Ovary (tissue), 7 donors: ENCODE measurements at regions not wholly inside any gene's neighbourhood (a gene's known extent, or its start where the extent isn't known, plus 50 kb on each side); places are given as distances from the start of the nearest gene placed in this dataset.

ENCODE experiments used
- DNase-seq, 5 donors: peaks; one replicate each; pipeline ENCODE4 v3.0.0-alpha.2; 2019 to 2020
- H3K27ac ChIP-seq, 2 donors: fragments of 200-600 bp; one replicate each; pipeline versions ENCODE4 v1.5.1 to v1.8.0; 2019 to 2022
- H3K27me3 ChIP-seq: fragments of 200-600 bp; one replicate; pipeline ENCODE4 v1.8.0; 2022
- H3K36me3 ChIP-seq: fragments of 200-600 bp; sonication (generic); one replicate; pipeline ENCODE4 v1.5.1; 2019
- H3K4me1 ChIP-seq: one replicate; pipeline ENCODE4 v1.8.1; 2013; ENCODE audit warnings: mild to moderate bottlenecking, moderate library complexity; ENCODE audit not compliant: insufficient read depth
- H3K4me3 ChIP-seq: fragments of 200-600 bp; sonication (generic); one replicate; pipeline ENCODE4 v1.5.1; 2017
- H3K9me3 ChIP-seq, 2 donors: fragments of 200-600 bp in 1 of 2; sonication (generic) in 1 of 2; one replicate each; pipeline versions ENCODE4 v1.5.1 to v1.8.1; 2013 to 2019; ENCODE audit warnings: mild to moderate bottlenecking in 1 of 2, moderate library complexity in 1 of 2
- CTCF ChIP-seq, 3 donors: fragments of 450-650 bp in 2 of 3; fragments of 200-600 bp in 1 of 3; IDR thresholded peaks; one replicate each; pipeline versions ENCODE4 v1.5.1 to v1.8.0; 2016 to 2022; ENCODE audit warnings: antibody characterized with exemption in 3 of 3, mild to moderate bottlenecking in 1 of 3
- EP300 ChIP-seq: sonication (generic); formaldehyde crosslinking; IDR thresholded peaks from one replicate; pipeline ENCODE4 v1.6.1; 2017; ENCODE audit warnings: antibody characterized with exemption
- POLR2A ChIP-seq: fragments of 450-650 bp; IDR thresholded peaks from one replicate; pipeline ENCODE4 v1.6.1; 2017; ENCODE audit warnings: antibody characterized with exemption, mild to moderate bottlenecking, moderate library complexity
- WGBS, 3 donors: extraction: QIAGEN DNeasy Blood & Tissue Kit in 1 of 3; methylation state at CpG; one replicate each; pipeline versions ENCODE4 v1.1.5 to v1.1.7; 2013 to 2017; 5-methylcytosine and 5-hydroxymethylcytosine counted together
- intact Hi-C, 4 donors: fragments of 100-400 bp; cut with DNase I; formaldehyde crosslinking; loops; one replicate each; pipeline versions ENCODE4 v1.11.0 to v1.15.1; 2022 to 2023
- donor health status: DM: no; HTN: no; CAD: no; lungs with moderate emphysema.
- donor health status: DM: no; HTN: no; CAD: no.
- donor health status: Bipolar disorder and iron deficiency.
- donor health status: DM: no; HTN: no; CAD: no.
- donor health status: DM: yes; HTN: yes; CAD: no.

DNA sequence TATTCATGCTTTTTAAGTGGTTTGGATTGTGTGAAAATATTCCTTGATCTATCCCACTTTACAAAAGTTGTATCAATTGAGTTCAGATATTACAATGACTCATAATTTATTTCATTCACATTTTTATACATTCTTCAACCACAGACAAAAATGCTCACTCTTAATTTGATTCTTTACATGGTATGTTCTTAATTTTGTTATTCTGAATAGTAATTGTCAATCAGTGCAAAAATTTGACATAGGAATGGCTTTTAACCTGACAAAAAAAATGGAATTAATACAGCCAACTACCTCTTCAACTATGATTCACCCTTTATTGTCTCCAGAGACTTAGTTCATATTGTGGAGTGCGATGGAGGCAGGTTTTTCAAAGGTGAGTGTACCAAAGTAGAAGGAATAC lies 1002.4 kb upstream of the ADGRL4 start:
- DNase-seq = no peak
- H3K36me3 ChIP-seq = no peaks in the 10 kb centered on the region
- intact Hi-C loops = no loop called here
- TF ChIP-seq EP300 (no peak), CTCF (IDR thresholded peaks at IDR 0.05) (no peak), POLR2A (no peak)
- H3K27ac ChIP-seq = no peak overlapping the region
- WGBS, 3 donors = 96% methylated on average over 1 of the region's 1 CpG
- H3K4me1 ChIP-seq = no peaks in the 10 kb centered on the region
- no peaks in the 10 kb centered on the region for H3K27me3 ChIP-seq
- no peak overlapping the region for H3K4me3 ChIP-seq
- H3K9me3 ChIP-seq = no peaks in the 10 kb centered on the region

DNA sequence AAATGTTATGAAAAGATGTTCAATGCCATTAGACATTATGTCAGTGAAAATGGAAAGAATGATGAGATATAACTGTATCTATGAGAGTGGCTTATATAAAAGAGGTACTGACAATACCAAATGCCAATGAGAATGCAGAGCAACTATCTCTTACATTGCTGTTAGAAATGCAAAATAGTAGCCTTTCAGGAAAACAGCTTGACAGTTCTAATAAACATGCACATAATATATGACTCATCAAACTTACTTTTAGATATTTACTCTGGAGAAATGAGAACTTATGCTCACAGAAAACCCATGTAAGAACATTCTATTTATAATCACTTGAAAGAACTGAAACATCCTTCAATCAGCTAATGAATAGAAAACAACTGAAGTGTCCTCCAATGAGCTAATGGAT lies 996.7 kb upstream of the ADGRL4 start:
- H3K27me3 ChIP-seq = no peaks in the 10 kb centered on the region
- H3K27ac ChIP-seq = no peak overlapping the region
- intact Hi-C loops = no loop called here
- TF ChIP-seq POLR2A (no peak), CTCF (IDR thresholded peaks at IDR 0.05) (no peak), EP300 (no peak)
- no peaks in the 10 kb centered on the region for H3K4me1 ChIP-seq
- no peak overlapping the region for H3K4me3 ChIP-seq
- H3K36me3 ChIP-seq = no peaks in the 10 kb centered on the region
- no peaks in the 10 kb centered on the region for H3K9me3 ChIP-seq
- DNase-seq = no peak

DNA sequence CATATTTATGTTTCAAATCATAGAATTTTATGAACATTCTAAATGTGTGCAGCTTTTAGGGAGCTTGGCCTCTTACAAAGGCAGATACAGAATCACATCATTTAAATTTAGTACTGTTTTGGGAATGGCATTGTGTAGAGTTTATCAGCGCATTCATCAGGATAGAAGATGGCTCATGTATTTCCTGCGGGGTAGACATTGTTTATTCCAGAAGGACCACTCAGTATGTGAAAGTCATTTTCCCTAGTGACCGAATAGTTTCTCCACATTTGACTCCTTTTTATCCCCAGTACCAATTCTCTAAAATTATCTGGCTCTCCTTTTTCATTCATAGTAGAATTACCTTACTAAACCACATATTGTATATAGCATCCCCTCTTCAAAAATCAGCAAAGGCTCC lies 981.9 kb upstream of the ADGRL4 start:
- no peak for DNase-seq
- Histone ChIP-seq H3K27ac (no peak overlapping the region), H3K4me3 (no peak overlapping the region), H3K27me3 (no peaks in the 10 kb centered on the region), H3K4me1 (no peaks in the 10 kb centered on the region), H3K36me3 (no peaks in the 10 kb centered on the region), H3K9me3 (no peaks in the 10 kb centered on the region)
- TF ChIP-seq CTCF (IDR thresholded peaks at IDR 0.05) = no peak
- intact Hi-C loops = no loop called here
- WGBS, 3 donors = 78 to 97% (median 79%) methylated on average over 3 of the region's 3 CpGs

DNA sequence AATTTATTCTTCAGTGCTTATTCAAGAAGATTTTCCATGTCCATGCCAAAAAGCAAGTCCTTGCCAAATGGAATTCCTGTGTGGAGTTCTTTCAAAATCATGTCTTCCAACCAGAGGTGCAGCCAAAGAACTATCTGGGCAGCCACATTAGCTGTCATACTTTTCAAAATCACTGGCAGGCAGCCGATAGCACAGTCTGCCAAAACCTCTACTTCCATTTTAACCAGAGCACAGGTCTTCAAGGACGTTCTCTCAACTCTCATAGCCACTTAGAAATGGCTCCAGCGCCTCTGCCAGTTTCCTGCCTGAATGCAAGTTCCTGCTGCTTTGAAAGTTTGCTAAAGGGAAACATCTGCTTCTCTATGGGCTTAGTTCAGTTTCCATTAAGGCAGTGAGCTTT lies 975.7 kb upstream of the ADGRL4 start:
- TF ChIP-seq EP300 (no peak), CTCF (IDR thresholded peaks at IDR 0.05) (no peak), POLR2A (no peak)
- Histone ChIP-seq H3K4me1 (peaks cover 2% of the 10 kb centered on the region), H3K27ac (no peak overlapping the region), H3K27me3 (no peaks in the 10 kb centered on the region), H3K4me3 (no peak overlapping the region), H3K9me3 (no peaks in the 10 kb centered on the region), H3K36me3 (no peaks in the 10 kb centered on the region)
- 0 to 1% (median 1%) methylated on average over 3 of the region's 3 CpGs for WGBS, 3 donors
- DNase-seq = peak; percentile 72 to 92 (median 89)
- intact Hi-C loops = no loop called here

DNA sequence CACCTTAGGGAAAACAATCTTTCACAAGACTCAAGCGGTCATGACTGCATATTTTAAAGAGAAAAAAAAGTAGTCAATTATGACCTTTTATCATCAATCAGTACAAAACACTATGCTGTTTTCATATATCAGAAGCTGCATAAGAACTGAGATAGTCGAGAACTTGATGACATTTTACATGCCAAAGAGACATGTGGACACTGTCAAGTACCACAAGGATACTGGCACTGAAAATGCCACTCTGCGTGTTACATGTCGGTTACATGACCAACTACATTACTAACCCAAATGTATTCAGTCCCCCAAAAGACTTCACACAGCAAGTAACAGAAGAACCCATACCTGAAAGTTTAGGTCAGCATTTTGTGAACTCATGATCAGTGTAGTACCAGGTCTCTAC lies 975.0 kb upstream of the ADGRL4 start:
- Histone ChIP-seq H3K4me3 (no peak overlapping the region), H3K9me3 (no peaks in the 10 kb centered on the region), H3K36me3 (no peaks in the 10 kb centered on the region), H3K4me1 (peaks cover 2% of the 10 kb centered on the region), H3K27ac (no peak overlapping the region), H3K27me3 (no peaks in the 10 kb centered on the region)
- intact Hi-C loops = no loop called here
- 80 to 82% (median 80%) methylated on average over 4 of the region's 4 CpGs for WGBS, 3 donors
- TF ChIP-seq CTCF (IDR thresholded peaks at IDR 0.05) (no peak), POLR2A (no peak), EP300 (no peak)
- DNase-seq = no peak
